ENCODE measurements at regions not wholly inside any gene's neighbourhood (a gene's known extent, or its start where the extent isn't known, plus 50 kb on each side); places are given as distances from the start of the nearest gene placed in this dataset.

- TF ChIP-seq, protein P1, sequence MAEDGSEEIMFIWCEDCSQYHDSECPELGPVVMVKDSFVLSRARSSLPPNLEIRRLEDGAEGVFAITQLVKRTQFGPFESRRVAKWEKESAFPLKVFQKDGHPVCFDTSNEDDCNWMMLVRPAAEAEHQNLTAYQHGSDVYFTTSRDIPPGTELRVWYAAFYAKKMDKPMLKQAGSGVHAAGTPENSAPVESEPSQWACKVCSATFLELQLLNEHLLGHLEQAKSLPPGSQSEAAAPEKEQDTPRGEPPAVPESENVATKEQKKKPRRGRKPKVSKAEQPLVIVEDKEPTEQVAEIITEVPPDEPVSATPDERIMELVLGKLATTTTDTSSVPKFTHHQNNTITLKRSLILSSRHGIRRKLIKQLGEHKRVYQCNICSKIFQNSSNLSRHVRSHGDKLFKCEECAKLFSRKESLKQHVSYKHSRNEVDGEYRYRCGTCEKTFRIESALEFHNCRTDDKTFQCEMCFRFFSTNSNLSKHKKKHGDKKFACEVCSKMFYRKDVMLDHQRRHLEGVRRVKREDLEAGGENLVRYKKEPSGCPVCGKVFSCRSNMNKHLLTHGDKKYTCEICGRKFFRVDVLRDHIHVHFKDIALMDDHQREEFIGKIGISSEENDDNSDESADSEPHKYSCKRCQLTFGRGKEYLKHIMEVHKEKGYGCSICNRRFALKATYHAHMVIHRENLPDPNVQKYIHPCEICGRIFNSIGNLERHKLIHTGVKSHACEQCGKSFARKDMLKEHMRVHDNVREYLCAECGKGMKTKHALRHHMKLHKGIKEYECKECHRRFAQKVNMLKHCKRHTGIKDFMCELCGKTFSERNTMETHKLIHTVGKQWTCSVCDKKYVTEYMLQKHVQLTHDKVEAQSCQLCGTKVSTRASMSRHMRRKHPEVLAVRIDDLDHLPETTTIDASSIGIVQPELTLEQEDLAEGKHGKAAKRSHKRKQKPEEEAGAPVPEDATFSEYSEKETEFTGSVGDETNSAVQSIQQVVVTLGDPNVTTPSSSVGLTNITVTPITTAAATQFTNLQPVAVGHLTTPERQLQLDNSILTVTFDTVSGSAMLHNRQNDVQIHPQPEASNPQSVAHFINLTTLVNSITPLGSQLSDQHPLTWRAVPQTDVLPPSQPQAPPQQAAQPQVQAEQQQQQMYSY (CRISPR knock-in tag; IDR thresholded peaks at IDR 0.05): no peak
Measured at GRCh38 chr2:118443596-118443995, 355.3 kb downstream of the INSIG2 start (continued).

DNA sequence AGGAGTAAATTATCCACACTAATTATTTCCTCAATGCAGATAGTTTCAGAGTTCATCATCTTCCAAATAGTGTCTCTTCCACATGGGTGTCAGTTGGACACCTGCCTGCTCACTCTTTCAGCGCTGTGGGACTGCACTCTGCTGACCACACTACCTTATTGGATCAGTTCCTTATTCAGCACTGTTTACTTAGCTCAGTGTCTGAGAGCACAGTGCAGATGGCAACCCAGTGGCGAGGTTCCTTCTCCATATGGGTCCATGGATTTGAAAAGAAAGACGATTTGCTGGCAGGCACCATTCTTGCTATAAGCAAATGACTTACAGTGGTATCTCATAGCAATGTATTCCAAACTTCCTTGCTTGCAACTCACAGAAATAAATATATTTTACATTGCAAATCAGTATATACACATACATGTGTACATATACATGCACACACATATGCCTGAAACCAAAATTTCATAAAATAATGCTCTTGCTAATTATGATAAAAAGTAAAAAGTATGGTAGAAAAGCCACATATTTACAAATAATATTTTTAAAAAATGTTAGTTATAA lies 354.8 kb downstream of the INSIG2 start:
- H3K4me1 Mint-ChIP-seq: peaks cover 19% of the 10 kb centered on the region
- no peak overlapping the region for H3K27ac Mint-ChIP-seq
- peaks cover 1% of the 10 kb centered on the region; the same call in 1 of the 2 replicates for H3K9me3 Mint-ChIP-seq
- TF ChIP-seq, protein P2, sequence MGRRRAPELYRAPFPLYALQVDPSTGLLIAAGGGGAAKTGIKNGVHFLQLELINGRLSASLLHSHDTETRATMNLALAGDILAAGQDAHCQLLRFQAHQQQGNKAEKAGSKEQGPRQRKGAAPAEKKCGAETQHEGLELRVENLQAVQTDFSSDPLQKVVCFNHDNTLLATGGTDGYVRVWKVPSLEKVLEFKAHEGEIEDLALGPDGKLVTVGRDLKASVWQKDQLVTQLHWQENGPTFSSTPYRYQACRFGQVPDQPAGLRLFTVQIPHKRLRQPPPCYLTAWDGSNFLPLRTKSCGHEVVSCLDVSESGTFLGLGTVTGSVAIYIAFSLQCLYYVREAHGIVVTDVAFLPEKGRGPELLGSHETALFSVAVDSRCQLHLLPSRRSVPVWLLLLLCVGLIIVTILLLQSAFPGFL (CRISPR knock-in tag; IDR thresholded peaks at IDR 0.05; ENCODE audit: borderline replicate concordance): no peak
- TF ChIP-seq, protein P3, sequence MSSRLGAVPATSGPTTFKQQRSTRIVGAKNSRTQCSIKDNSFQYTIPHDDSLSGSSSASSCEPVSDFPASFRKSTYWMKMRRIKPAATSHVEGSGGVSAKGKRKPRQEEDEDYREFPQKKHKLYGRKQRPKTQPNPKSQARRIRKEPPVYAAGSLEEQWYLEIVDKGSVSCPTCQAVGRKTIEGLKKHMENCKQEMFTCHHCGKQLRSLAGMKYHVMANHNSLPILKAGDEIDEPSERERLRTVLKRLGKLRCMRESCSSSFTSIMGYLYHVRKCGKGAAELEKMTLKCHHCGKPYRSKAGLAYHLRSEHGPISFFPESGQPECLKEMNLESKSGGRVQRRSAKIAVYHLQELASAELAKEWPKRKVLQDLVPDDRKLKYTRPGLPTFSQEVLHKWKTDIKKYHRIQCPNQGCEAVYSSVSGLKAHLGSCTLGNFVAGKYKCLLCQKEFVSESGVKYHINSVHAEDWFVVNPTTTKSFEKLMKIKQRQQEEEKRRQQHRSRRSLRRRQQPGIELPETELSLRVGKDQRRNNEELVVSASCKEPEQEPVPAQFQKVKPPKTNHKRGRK (CRISPR knock-in tag; IDR thresholded peaks at IDR 0.05; ENCODE audit: borderline replicate concordance): no peak
- no peak for TF ChIP-seq ZNF532 (CRISPR knock-in tag; IDR thresholded peaks at IDR 0.05; ENCODE audit: borderline replicate concordance)
- POLR2A ChIA-PET: no interaction called here
- ATAC-seq: no peak
- no peak for DNase-seq (ENCODE audit: low spot score)
- no peak overlapping the region for H3K4me3 Mint-ChIP-seq
- CTCF ChIA-PET: no interaction called here
- no peaks in the 10 kb centered on the region for H3K36me3 Mint-ChIP-seq
- H3K27me3 Mint-ChIP-seq (ENCODE audit: low read depth): no peaks in the 10 kb centered on the region; the same call in 1 of the 2 replicates

- no peak for TF ChIP-seq FOXJ3 (CRISPR knock-in tag; IDR thresholded peaks at IDR 0.05; ENCODE audit: borderline replicate concordance)
- no peak for ATAC-seq
- ChIA-PET CTCF (no interaction called here), POLR2A (no interaction called here)
- Mint-ChIP-seq H3K27me3 (ENCODE audit: low read depth) (peaks cover 2% of the 10 kb centered on the region; the same call in 1 of the 2 replicates), H3K4me3 (no peak overlapping the region), H3K9me3 (peaks cover 6% of the 10 kb centered on the region), H3K36me3 (no peaks in the 10 kb centered on the region), H3K4me1 (peaks cover 19% of the 10 kb centered on the region), H3K27ac (no peak overlapping the region)
- no peak for DNase-seq (ENCODE audit: low spot score)
Measured at GRCh38 chr2:118442046-118442445, 353.8 kb downstream of the INSIG2 start.

- Mint-ChIP-seq H3K9me3 (peaks cover 6% of the 10 kb centered on the region), H3K27ac (no peak overlapping the region), H3K4me3 (no peak overlapping the region), H3K27me3 (ENCODE audit: low read depth) (peaks cover 2% of the 10 kb centered on the region; the same call in 1 of the 2 replicates), H3K4me1 (peaks cover 24% of the 10 kb centered on the region), H3K36me3 (no peaks in the 10 kb centered on the region)
- POLR2A ChIA-PET: no interaction called here
- ATAC-seq: no peak
- DNase-seq (ENCODE audit: low spot score): no peak
- CTCF ChIA-PET: no interaction called here
- TF ChIP-seq TEAD4 (CRISPR knock-in tag; IDR thresholded peaks at IDR 0.05): no peak
- TF ChIP-seq JUN (CRISPR knock-in tag; IDR thresholded peaks at IDR 0.05): no peak
- TF ChIP-seq FOXP4 (CRISPR knock-in tag; IDR thresholded peaks at IDR 0.05): no peak
- TF ChIP-seq, protein P2 (CRISPR knock-in tag; IDR thresholded peaks at IDR 0.05; ENCODE audit: borderline replicate concordance): no peak
- TF ChIP-seq, protein P4, sequence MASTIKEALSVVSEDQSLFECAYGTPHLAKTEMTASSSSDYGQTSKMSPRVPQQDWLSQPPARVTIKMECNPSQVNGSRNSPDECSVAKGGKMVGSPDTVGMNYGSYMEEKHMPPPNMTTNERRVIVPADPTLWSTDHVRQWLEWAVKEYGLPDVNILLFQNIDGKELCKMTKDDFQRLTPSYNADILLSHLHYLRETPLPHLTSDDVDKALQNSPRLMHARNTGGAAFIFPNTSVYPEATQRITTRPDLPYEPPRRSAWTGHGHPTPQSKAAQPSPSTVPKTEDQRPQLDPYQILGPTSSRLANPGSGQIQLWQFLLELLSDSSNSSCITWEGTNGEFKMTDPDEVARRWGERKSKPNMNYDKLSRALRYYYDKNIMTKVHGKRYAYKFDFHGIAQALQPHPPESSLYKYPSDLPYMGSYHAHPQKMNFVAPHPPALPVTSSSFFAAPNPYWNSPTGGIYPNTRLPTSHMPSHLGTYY (CRISPR knock-in tag; IDR thresholded peaks at IDR 0.05): no peak
- no peak for TF ChIP-seq TEAD1 (CRISPR knock-in tag; IDR thresholded peaks at IDR 0.05)
Measured at GRCh38 chr2:118440404-118441098, 352.3 kb downstream of the INSIG2 start.

All from WTC11 (cell line).